ENCODE measurements at regions not wholly inside any gene's neighbourhood (a gene's known extent, or its start where the extent isn't known, plus 50 kb on each side); places are given as distances from the start of the nearest gene placed in this dataset.

DNA sequence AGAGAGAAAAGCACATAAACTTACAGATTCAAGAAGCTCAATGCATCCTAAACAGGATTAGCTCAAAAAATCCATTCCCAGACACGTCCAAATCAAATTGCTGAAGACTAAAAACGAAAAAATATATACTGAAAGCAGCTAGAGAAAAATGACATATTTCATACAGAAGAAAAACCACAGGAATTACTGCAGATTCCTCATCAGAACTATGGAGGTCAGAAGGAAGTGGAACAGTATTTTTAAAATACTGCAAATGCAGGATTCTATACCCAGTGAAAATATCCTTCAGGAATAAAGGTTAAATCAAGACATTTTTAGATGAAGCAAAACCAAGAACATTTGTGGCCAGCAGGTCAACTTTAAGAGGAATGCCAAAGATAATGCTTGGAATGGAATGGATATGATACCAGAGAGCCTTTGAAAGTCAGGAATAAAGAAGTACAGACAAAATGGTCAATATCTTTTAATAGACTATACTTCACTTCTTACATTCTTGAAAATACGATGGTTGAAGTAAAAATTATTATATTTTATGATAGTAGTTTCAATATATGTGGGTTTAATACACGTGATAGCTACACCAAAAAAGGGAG is 352.9 kb downstream of the CTTN start:
- DNase-seq, result no peak

GRCh38 chr11:70755410-70756158 is 357.3 kb downstream of the CTTN start:
- DNase-seq, result peak; percentile 30 to 58

DNA sequence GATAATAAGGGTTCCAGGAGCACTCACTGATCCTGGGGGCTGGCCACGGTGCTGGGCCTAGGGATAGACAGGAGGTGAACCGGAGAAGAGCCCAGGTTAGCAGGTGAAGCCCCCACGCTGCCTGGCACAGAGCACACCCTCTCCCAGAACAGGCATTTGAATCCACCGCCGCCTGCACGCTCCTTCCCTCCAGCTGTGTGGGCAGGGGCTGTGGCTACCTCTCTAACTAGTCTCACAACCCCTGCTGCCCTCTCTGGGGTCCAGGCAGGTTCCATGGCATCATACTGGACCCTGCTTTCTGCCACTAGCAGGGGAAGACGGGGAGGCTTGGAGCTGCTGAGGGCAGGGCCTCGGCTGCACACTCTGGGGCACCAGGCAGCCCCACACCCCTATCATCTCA is 358.0 kb downstream of the CTTN start:
- no peak for DNase-seq

- no peak for DNase-seq
These were observed 358.4 kb downstream of the CTTN start for GRCh38 chr11:70756756-70757155.

DNA sequence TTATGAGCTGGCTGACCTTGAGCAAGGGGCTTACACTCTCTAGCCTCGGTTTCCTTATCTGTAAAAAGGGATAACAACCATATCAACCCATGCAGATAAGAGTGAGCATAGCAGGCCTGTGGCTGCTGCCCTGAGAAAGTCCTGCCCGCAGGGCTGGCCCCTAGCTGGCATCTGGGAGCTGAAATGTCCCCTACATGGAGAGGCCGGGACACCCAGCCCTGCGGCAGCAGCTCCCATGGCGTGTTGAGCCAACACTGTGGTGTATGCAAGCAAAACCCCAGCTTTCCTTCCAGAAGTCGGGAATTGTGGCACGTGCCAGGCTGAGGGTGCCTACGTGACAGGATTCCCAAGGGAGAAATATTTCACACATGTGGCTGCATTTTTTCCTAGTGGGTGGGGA is 358.9 kb downstream of the CTTN start:
- DNase-seq, result no peak

DNA sequence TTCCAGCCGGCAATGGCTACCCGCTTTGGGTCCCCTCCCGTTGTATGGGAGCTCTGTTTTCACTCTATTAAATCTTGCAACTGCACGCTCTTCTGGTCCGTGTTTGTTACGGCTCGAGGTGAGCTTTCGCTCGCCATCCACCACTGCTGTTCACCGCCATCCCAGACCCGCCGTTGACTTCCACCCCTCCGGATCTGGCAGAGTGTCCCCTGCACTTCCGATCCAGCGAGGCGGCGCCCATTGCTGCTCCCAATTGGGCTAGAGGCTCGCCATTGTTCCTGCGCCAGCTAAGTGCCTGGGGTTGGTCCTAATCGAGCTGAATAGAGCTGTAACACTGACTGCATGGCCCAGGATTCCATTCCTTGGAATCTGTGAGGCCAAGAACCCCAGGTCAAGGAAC is 359.9 kb downstream of the CTTN start:
- no peak for DNase-seq

- DNase-seq, result no peak
These were observed 361.5 kb downstream of the CTTN start for GRCh38 chr11:70759846-70760245.

DNA sequence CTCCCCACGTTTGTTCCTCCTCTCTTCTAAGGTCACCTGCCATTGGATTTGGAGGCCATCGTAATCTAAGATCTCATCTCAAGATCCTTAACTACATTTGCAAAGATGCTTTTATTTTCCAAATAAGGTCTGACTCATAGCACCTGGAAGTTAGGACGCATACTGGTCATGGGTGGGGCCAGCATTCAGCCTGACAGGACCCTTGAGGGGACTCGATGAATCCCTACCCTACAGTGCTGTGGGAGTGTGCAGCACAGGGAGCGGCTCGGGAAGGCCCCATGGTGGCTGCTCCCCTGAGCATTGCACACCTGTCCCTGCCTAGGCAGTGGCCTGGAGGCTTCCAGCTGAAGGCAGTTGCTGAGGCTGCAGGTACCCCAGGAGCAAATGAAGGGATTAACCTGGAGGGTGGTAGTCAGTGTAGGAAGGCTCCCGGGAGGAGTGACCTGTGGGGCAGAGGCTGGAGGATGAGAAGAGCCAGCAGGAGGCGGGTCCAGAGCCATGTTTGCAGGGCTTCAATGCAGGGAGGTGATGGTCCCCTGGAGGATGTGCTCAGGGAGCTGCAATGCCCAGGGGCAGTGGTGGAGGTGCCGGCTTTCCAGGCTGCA is 362.2 kb downstream of the CTTN start:
- DNase-seq, result no peak

- DNase-seq, result no peak
These were observed 363.0 kb downstream of the CTTN start for GRCh38 chr11:70761094-70761907.

- no peak for DNase-seq
These were observed 363.6 kb downstream of the CTTN start for GRCh38 chr11:70761908-70762337.

DNA sequence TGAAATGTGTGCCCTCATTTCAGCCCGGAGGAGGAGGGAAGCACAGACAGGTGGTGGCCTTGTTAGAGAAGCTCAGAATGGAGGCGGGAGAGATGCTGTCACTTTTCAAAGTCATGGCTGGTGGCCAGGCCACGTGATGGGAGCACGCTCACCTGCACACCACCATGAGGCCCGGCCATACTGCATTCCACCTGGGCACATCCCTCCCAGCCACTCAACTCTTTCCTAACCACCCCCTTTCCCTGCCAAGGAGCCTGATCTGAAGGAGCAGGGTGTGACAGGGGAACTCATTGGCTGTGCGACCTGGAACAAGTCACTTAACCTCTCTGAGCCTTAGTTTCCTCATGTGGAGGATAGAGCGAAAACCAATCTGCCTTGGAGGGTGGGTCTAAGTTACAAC is 364.5 kb downstream of the CTTN start:
- no peak for DNase-seq

GRCh38 chr11:70763606-70764005 is 365.3 kb downstream of the CTTN start:
- DNase-seq, result no peak

DNA sequence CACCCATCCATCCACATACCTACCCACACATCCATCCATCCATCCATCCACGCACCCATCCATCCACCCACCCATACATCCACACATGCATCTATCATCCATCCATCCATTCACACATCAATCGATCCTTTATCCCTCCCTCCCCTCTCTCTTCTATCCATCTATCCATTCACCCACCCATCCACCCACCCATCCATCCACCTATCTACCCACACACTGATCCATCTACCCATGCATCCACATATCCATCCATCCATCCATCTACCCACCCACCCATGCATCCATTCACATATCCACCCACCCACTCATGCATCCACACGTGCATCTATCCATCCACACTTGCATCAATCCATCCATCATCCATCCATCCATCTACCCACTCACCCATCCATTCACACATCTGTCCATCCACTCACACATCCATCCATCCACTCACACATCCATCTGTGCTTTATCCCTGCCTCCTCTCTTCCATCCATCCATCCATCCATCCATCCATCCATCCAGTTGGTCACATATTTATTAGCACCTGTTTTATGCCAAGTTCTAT is 366.1 kb downstream of the CTTN start:
- DNase-seq, result no peak

GRCh38 chr11:70766901-70767300 is 368.6 kb downstream of the CTTN start:
- no peak for DNase-seq

DNA sequence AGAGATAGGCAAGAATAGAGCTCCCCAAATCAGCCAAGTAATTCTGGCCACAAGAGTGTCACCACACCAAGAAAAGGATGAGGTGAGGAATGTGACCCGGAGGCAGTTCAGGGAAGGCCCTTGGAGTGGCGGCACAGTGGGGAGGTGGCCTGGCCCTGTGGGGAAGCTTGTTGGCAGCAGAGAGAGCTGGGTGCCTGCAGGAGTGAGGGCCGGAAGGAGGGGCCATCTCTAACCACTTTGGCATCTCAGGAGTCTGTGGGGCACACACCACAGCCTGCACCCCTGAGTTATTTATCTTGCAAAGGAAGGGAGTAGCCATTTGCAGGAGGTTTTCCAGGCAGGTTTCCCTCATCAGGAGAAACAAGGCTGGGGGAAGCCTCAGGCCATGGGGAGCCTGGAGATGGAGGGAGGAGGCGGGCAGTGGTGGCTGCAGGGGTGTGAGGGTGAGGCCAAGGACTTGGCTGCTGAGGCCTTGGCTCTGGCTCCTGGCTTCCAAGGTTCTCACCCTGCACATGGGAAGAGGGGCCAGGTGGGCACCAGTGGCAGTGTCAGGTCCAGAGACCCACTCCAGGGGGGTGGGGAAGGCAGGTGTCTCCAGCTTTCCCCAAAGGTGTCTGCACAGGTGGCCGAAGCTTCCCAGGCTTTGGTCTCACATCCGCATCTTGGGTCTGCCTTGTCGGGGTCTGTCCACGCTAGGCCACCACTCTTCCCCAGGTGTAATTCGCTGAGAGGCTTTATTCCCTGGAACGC is 370.2 kb downstream of the CTTN start:
- DNase-seq, result no peak

DNA sequence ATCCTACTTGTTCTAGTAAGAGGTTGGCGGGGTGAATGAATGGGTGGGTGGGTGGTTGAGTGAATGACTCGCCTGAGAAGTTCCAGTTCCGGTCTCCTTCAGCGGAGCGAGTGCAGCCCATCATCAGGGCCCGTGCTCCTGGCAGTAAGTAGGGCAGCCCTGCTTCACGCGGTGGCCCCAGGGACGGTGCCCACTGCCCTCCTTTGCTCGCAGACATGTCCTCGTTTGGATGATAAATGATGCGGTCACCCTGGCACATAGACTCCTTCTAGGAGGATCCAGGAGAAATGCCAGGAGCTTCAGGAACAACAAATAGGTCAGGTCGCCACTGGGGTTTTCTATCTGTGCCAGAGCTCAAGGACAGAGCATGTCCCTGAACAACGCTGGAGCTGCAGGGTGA is 370.8 kb downstream of the CTTN start:
- no peak for DNase-seq

DNA sequence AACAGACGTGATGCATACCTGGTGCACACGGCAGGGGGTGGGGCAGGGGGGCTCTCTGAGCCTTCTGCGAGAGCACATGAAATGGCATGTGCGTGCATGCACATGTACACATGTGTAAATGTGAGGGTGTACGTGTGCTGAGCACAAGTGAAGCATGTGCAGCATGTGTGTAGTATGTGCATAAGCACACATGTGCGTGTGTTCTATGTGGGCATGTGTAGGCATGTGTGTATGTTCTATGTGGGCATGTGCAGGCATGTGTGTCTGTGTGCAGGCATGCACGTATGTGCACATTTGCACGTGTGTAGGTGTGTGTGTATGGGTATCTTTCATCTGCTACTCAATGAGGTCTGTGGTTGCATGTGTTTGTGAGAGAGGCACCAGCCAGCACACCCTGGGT is 371.2 kb downstream of the CTTN start:
- DNase-seq, result no peak

- no peak for DNase-seq
These were observed 373.0 kb downstream of the CTTN start for GRCh38 chr11:70771099-70771885.

GRCh38 chr11:70772950-70773349 is 374.6 kb downstream of the CTTN start:
- DNase-seq, result no peak

DNA sequence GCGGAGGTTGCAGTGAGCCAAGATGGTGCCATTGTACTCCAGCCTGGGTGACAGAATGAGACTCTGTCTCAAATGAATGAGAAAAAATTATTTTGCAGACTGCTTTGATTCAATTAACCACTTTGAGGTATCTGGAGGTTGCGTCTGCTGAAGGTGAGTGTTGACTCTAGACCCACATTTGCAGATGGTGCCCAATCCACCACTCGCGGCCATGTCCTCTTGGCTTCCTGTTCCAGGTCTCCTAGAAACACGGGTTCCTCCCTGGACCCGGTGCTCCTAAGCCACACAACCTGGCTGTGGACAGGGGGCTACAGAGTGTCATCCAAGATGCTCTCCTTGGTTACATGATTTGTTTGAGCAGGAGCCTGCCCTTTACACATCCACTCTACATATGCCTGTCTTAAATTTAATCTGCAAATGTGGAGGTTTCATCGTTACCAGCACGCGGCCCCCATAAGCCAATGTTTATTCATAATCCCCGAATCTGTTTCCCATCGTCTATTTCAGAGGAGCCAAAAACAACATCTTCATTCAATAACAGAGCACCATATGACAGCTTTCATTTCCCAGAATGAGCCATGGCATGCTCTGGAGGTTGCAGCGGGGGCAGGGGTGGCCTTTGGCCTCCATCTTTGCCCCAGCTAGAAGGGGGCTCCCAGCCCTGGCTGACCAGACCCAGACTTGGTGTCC is 377.2 kb downstream of the CTTN start:
- no peak for DNase-seq

DNA sequence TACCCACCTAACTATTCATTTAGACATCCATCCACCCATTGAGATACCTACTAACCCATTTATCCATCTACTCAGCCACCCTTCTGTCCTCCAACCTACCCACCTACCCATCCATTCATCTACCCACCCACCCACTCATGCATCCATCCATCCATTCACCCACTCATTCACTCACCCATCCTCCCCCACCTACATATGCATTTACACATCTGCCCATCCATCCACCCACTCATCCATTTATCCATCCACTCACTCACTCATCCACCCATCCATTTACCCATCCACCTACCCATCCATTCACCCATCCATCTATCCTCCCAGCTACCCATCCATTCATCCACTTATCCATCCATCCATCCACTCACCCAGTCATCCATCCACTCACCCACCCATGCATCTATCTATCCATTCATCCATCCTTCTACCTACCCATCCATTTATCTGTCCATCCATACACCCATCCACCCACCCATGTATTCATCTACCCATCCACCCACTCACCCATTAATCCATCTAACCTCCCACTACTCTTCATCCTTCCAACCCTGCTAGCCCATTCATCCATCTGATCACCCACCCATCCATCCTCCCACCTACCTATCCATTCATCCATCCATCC is 378.7 kb downstream of the CTTN start:
- DNase-seq, result no peak

All from stimulated activated CD4-positive, alpha-beta T cell treated with anti-CD3 and anti-CD28 coated beads, Interleukin-4, amount 100 ng/mL, for 4 hours (primary cell).